H1 (cell line): ENCODE measurements at regions not wholly inside any gene's neighbourhood (a gene's known extent, or its start where the extent isn't known, plus 50 kb on each side); places are given as distances from the start of the nearest gene placed in this dataset.

Experiments used
- CTCF ChIA-PET: fragments of 300-600 bp; sonication (Branson Sonifier 250); formaldehyde crosslinking; loops from one replicate; lab custom pipeline; 2021; ENCODE audit not compliant: partially characterized antibody; lab: Charles Lee
- POLR2A ChIA-PET: fragments of 300-600 bp; sonication (Branson Sonifier 250); formaldehyde crosslinking; loops from one replicate; lab custom pipeline; 2021; ENCODE audit warnings: inconsistent platforms; ENCODE audit not compliant: partially characterized antibody; lab: Charles Lee
- DNase-seq, 2 experiments: peaks; one replicate each; pipeline versions ENCODE4 v3.0.0 to v3.0.0-alpha.2; 2010 to 2022; ENCODE audit warnings: low spot score in 2 of 2, low read depth in 1 of 2, mixed read lengths in 1 of 2
- FAIRE-seq: peaks from 2 replicates; lab custom pipeline; 2011; peaks lifted over from hg19 to GRCh38; lab: Jason Lieb, UNC
- H2AFZ ChIP-seq: 2 replicates; pipeline ENCODE4 v1.8.1; 2012; ENCODE audit warnings: low read length, inconsistent platforms
- H2AK5ac ChIP-seq: 2 replicates; pipeline ENCODE4 v1.6.1; 2013; ENCODE audit warnings: low read depth, low read length
- H2BK120ac ChIP-seq: replicated peaks from 2 replicates; pipeline ENCODE3; 2013; ENCODE audit warnings: low read depth, low read length, inconsistent platforms
- H2BK12ac ChIP-seq: 2 replicates; pipeline ENCODE4 v1.6.1; 2013; ENCODE audit warnings: low read depth, low read length
- H2BK15ac ChIP-seq: 2 replicates; pipeline ENCODE4 v1.6.1; 2013; ENCODE audit warnings: low read length
- H2BK20ac ChIP-seq: 2 replicates; pipeline ENCODE4 v1.6.1; 2013; ENCODE audit warnings: low read length
- H2BK5ac ChIP-seq: 2 replicates; pipeline ENCODE4 v1.6.1; 2013; ENCODE audit warnings: low read depth, low read length
- H3K14ac ChIP-seq: 2 replicates; pipeline ENCODE4 v1.6.1; 2013; ENCODE audit warnings: inconsistent platforms; ENCODE audit not compliant: insufficient read length
- H3K18ac ChIP-seq: 2 replicates; pipeline ENCODE4 v1.6.1; 2013; ENCODE audit warnings: low read length; ENCODE audit errors: extremely low read depth
- H3K23ac ChIP-seq: 2 replicates; pipeline ENCODE4 v1.6.1; 2013; ENCODE audit warnings: inconsistent platforms; ENCODE audit not compliant: insufficient read length
- H3K23me2 ChIP-seq: 2 replicates; pipeline ENCODE4 v1.6.1; 2013; ENCODE audit warnings: low read depth, low read length
- H3K27ac ChIP-seq: 2 replicates; pipeline ENCODE4 v1.6.1; 2011; ENCODE audit warnings: low read depth, low read length, inconsistent platforms
- H3K27me3 ChIP-seq, 4 experiments: replicated peaks in 1 of 4; 1 replicate in 1 of 4; 2 replicates in 3 of 4; pipeline versions ENCODE4 v1.6.1 to v1.8.1; 2011 to 2013; ENCODE audit warnings: low read length in 3 of 4, mild to moderate bottlenecking in 3 of 4, inconsistent platforms in 2 of 4, mixed read lengths in 2 of 4, moderate library complexity in 1 of 4; ENCODE audit not compliant: control insufficient read depth in 3 of 4, insufficient read depth in 3 of 4; ENCODE audit errors: extremely low read depth in 1 of 4
- H3K36me3 ChIP-seq, 4 experiments: 2 replicates each; pipeline versions ENCODE4 v1.6.1 to v1.8.1; 2011 to 2013; ENCODE audit warnings: mild to moderate bottlenecking in 4 of 4, low read length in 3 of 4, moderate library complexity in 2 of 4, control low read depth in 1 of 4, inconsistent platforms in 1 of 4; ENCODE audit not compliant: insufficient read depth in 4 of 4, control insufficient read depth in 2 of 4
- H3K4ac ChIP-seq: replicated peaks from 2 replicates; pipeline ENCODE3; 2013; ENCODE audit warnings: low read length, low read depth, mixed read lengths, inconsistent platforms; ENCODE audit not compliant: insufficient read length
- H3K4me1 ChIP-seq, 4 experiments: replicated peaks in 1 of 4; 1 replicate in 1 of 4; 2 replicates in 3 of 4; pipeline versions ENCODE4 v1.6.1 to v1.8.1; 2011 to 2013; ENCODE audit warnings: low read length in 3 of 4, inconsistent platforms in 2 of 4, mixed read lengths in 1 of 4; ENCODE audit not compliant: insufficient read depth in 4 of 4, control insufficient read depth in 3 of 4
- H3K4me2 ChIP-seq, 2 experiments: 2 replicates each; pipeline versions ENCODE4 v1.6.1 to v1.8.1; 2011 to 2013; ENCODE audit warnings: low read depth in 2 of 2, low read length in 2 of 2, control low read depth in 1 of 2, inconsistent platforms in 1 of 2, mild to moderate bottlenecking in 1 of 2; ENCODE audit not compliant: insufficient read depth in 1 of 2
- H3K4me3 ChIP-seq, 4 experiments: fragments of 200-600, 300-600 bp in 1 of 4; sonication (generic), shearing (Covaris generic), sonication (Bioruptor Twin) in 1 of 4; 2 replicates each; pipeline versions ENCODE4 v1.5.1 to v1.8.1; 2011 to 2016; ENCODE audit warnings: low read length in 4 of 4, low read depth in 3 of 4, control low read depth in 2 of 4, inconsistent platforms in 2 of 4, mild to moderate bottlenecking in 2 of 4, mixed read lengths in 1 of 4, moderate library complexity in 1 of 4; ENCODE audit not compliant: insufficient read depth in 2 of 4; ENCODE audit errors: extremely low read depth in 1 of 4
- H3K56ac ChIP-seq: replicated peaks from 2 replicates; pipeline ENCODE3; 2013; ENCODE audit warnings: low read depth, mild to moderate bottlenecking, mixed read lengths, low read length, inconsistent platforms; ENCODE audit not compliant: insufficient read length
- H3K79me1 ChIP-seq: 2 replicates; pipeline ENCODE4 v1.6.1; 2013; ENCODE audit warnings: low read depth, low read length, control low read depth
- H3K79me2 ChIP-seq, 2 experiments: 2 replicates each; pipeline versions ENCODE4 v1.6.1 to v1.8.1; 2012 to 2013; ENCODE audit warnings: low read length in 2 of 2, mild to moderate bottlenecking in 2 of 2, inconsistent platforms in 1 of 2; ENCODE audit not compliant: insufficient read depth in 2 of 2, control insufficient read depth in 1 of 2
- H3K9ac ChIP-seq, 4 experiments: replicated peaks in 1 of 4; 1 replicate in 1 of 4; 2 replicates in 3 of 4; pipeline versions ENCODE4 v1.6.1 to v1.8.1; 2011 to 2013; ENCODE audit warnings: low read depth in 3 of 4, low read length in 3 of 4, control low read depth in 2 of 4, mild to moderate bottlenecking in 2 of 4, moderate library complexity in 2 of 4, inconsistent platforms in 1 of 4; ENCODE audit errors: extremely low read depth in 1 of 4
- H3K9me3 ChIP-seq, 2 experiments: 2 replicates each; pipeline versions ENCODE4 v1.6.1 to v1.8.1; 2012 to 2013; ENCODE audit warnings: mild to moderate bottlenecking in 2 of 2, moderate library complexity in 2 of 2, control low read depth in 1 of 2, inconsistent platforms in 1 of 2, low read depth in 1 of 2, low read length in 1 of 2, mixed read lengths in 1 of 2; ENCODE audit not compliant: insufficient read depth in 2 of 2
- H4K20me1 ChIP-seq, 2 experiments: replicated peaks in 1 of 2; 2 replicates each; pipeline versions ENCODE3 to v1.8.1; 2011 to 2013; ENCODE audit warnings: inconsistent platforms in 2 of 2, low read length in 2 of 2, mild to moderate bottlenecking in 1 of 2; ENCODE audit not compliant: insufficient read depth in 2 of 2, control insufficient read depth in 1 of 2
- H4K5ac ChIP-seq: 2 replicates; pipeline ENCODE4 v1.6.1; 2013; ENCODE audit warnings: low read length, low read depth, mixed read lengths, inconsistent platforms; ENCODE audit not compliant: insufficient read length
- H4K8ac ChIP-seq: 2 replicates; pipeline ENCODE4 v1.8.0; 2013; ENCODE audit warnings: mild to moderate bottlenecking, moderate library complexity, low read length, inconsistent platforms; ENCODE audit not compliant: insufficient read depth; ENCODE audit errors: extremely low read depth
- H4K91ac ChIP-seq: replicated peaks from 2 replicates; pipeline ENCODE3; 2013; ENCODE audit warnings: low read length, mixed read lengths, inconsistent platforms; ENCODE audit not compliant: insufficient read length
- CBX5 ChIP-seq: fragments of 300-800, 300-1000 bp; sonication (generic); IDR thresholded peaks from 2 replicates; pipeline ENCODE4 v1.7.1; 2016; ENCODE audit warnings: antibody characterized with exemption, low read length, low read depth
- KDM4A ChIP-seq: IDR thresholded peaks from one replicate; pipeline ENCODE4 v1.7.1; 2012; ENCODE audit warnings: low read depth, mild to moderate bottlenecking, moderate library complexity, low read length, inconsistent platforms; ENCODE audit not compliant: severe bottlenecking
- MAFK ChIP-seq: IDR thresholded peaks from 2 replicates; pipeline ENCODE4 v1.6.1; 2012; ENCODE audit warnings: low read depth, mild to moderate bottlenecking, improper control_type of control experiment, low read length
- RNF2 ChIP-seq: fragments of 200-900, 300-1000 bp; sonication (generic); IDR thresholded peaks from 2 replicates; pipeline ENCODE4 v1.7.1; 2016; ENCODE audit warnings: borderline replicate concordance, low read depth, mild to moderate bottlenecking, antibody characterized with exemption, low read length; ENCODE audit not compliant: poor library complexity, severe bottlenecking; ENCODE audit errors: missing control alignments
- RXRA ChIP-seq: IDR thresholded peaks from 2 replicates; pipeline ENCODE4 v1.6.1; 2011; ENCODE audit warnings: low read depth, mild to moderate bottlenecking, low read length, moderate library complexity; ENCODE audit not compliant: insufficient read depth
- SIRT6 ChIP-seq: IDR thresholded peaks from one replicate; pipeline ENCODE4 v1.7.1; 2012; ENCODE audit warnings: low read length, inconsistent platforms
- SP2 ChIP-seq: IDR thresholded peaks from 2 replicates; pipeline ENCODE4 v1.6.1; 2012; ENCODE audit warnings: mild to moderate bottlenecking, low read length, inconsistent platforms
- SRF ChIP-seq: IDR thresholded peaks from 2 replicates; pipeline ENCODE4 v1.6.1; 2011; ENCODE audit warnings: mild to moderate bottlenecking, low read depth, low read length, moderate library complexity
- TAF7 ChIP-seq: optimal IDR thresholded peaks from 2 replicates; pipeline ENCODE3; 2011; ENCODE audit warnings: low read depth, mild to moderate bottlenecking, inconsistent platforms, low read length, moderate library complexity, borderline replicate concordance
- TCF12 ChIP-seq: IDR thresholded peaks from 2 replicates; pipeline ENCODE4 v1.6.1; 2011; ENCODE audit warnings: low read depth, mild to moderate bottlenecking, low read length
- WGBS, 2 experiments: shearing (Covaris generic) in 1 of 2; methylation state at CpG; one replicate each; pipeline versions ENCODE4 v1.1.6 to v1.1.7; 2013 to 2015; ENCODE audit warnings: low lambda C conversion rate in 2 of 2, mixed read lengths in 2 of 2, inconsistent platforms in 1 of 2, low coverage in 1 of 2, missing lambda C conversion rate in 1 of 2; ENCODE audit not compliant: insufficient replicate concordance in 2 of 2, insufficient coverage in 1 of 2, insufficient read length in 1 of 2; ENCODE audit errors: extremely low coverage in 1 of 2, missing lambda C conversion rate in 1 of 2; 5-methylcytosine and 5-hydroxymethylcytosine counted together

GRCh38 chr10:65320236-65321026 is 1605.4 kb upstream of the LRRTM3 start:
- Histone ChIP-seq H3K27me3 (no peaks in the 10 kb centered on the region), H2AFZ (no peak overlapping the region), H2AK5ac (no peak overlapping the region), H2BK12ac (no peak overlapping the region), H3K23ac (no peak overlapping the region), H3K9ac (no peak overlapping the region), H3K56ac (no peak overlapping the region), H3K79me1 (no peaks in the 10 kb centered on the region), H3K14ac (no peak overlapping the region), H4K5ac (no peak overlapping the region), H3K18ac (no peak overlapping the region), H3K27ac (no peak overlapping the region), H2BK120ac (no peak overlapping the region), H4K91ac (no peak overlapping the region), H3K4me2 (no peak overlapping the region), H3K4me3 (no peak overlapping the region), H3K79me2 (no peaks in the 10 kb centered on the region), H2BK20ac (no peak overlapping the region), H3K4ac (no peak overlapping the region), H4K8ac (no peak overlapping the region), H3K36me3 (no peaks in the 10 kb centered on the region), H3K4me1 (peaks cover 0 to 2% (median under 1%) of the 10 kb centered on the region in 4 experiments; a peak in 2 of 7 replicates), H4K20me1 (no peaks in the 10 kb centered on the region), H2BK5ac (no peak overlapping the region), H3K23me2 (no peaks in the 10 kb centered on the region), H2BK15ac (no peak overlapping the region), H3K9me3 (no peaks in the 10 kb centered on the region)
- TF ChIP-seq RXRA (no peak), SP2 (no peak), RNF2 (no peak), MAFK (no peak), KDM4A (no peak), TAF7 (no peak), SRF (no peak), TCF12 (no peak), CBX5 (no peak), SIRT6 (no peak)
- no peak for DNase-seq
- 73% methylated on average over 3 of the region's 3 CpGs; no CpG with 5 or more reads in 1 of the 2 experiments for WGBS, 2 experiments
- POLR2A ChIA-PET: no interaction called here
- no peak for FAIRE-seq
- CTCF ChIA-PET: interaction anchor here (0.7 kb wide), 1 partner anchor 27 kb away, joined by 3 read pairs; no protein-coding TSS in a partner anchor
